Parathyroid adenoma (tissue), 2 donors: ENCODE measurements at regions not wholly inside any gene's neighbourhood (a gene's known extent, or its start where the extent isn't known, plus 50 kb on each side); places are given as distances from the start of the nearest gene placed in this dataset.

Source experiments
- H2AFZ ChIP-seq: fragments of 300-600 bp; sonication (generic); one replicate; pipeline ENCODE4 v1.7.0; 2017; ENCODE audit warnings: antibody characterized with exemption, mild to moderate bottlenecking
- H3K27ac ChIP-seq: fragments of 300-600 bp; sonication (generic); one replicate; pipeline ENCODE4 v1.7.0; 2017
- H3K27me3 ChIP-seq: fragments of 300-600 bp; sonication (generic); one replicate; pipeline ENCODE4 v1.7.0; 2017; ENCODE audit warnings: low read length; ENCODE audit not compliant: control insufficient read depth, insufficient read depth
- H3K36me3 ChIP-seq: fragments of 300-600 bp; sonication (generic); one replicate; pipeline ENCODE4 v1.7.0; 2017; ENCODE audit warnings: low read length; ENCODE audit not compliant: control insufficient read depth, insufficient read depth
- H3K4me1 ChIP-seq: fragments of 300-600 bp; sonication (generic); one replicate; pipeline ENCODE4 v1.7.0; 2017; ENCODE audit warnings: control low read depth
- H3K4me2 ChIP-seq: fragments of 300-600 bp; sonication (generic); one replicate; pipeline ENCODE4 v1.7.0; 2017; ENCODE audit warnings: low read length
- H3K4me3 ChIP-seq: fragments of 300-600 bp; sonication (generic); one replicate; pipeline ENCODE4 v1.7.0; 2017; ENCODE audit warnings: low read depth, low read length
- H3K79me2 ChIP-seq: fragments of 300-600 bp; sonication (generic); one replicate; pipeline ENCODE4 v1.7.0; 2017; ENCODE audit warnings: control low read depth
- H3K9ac ChIP-seq: fragments of 300-600 bp; sonication (generic); one replicate; pipeline ENCODE4 v1.7.0; 2017; ENCODE audit warnings: mild to moderate bottlenecking
- H3K9me3 ChIP-seq: fragments of 300-600 bp; sonication (generic); one replicate; pipeline ENCODE4 v1.7.0; 2017; ENCODE audit warnings: low read length; ENCODE audit not compliant: control insufficient read depth
- TF ChIP-seq, protein P1 (sequence below): fragments of 300-600 bp; sonication (generic); IDR thresholded peaks from one replicate; pipeline ENCODE4 v1.7.0; 2017; ENCODE audit warnings: antibody characterized with exemption, mild to moderate bottlenecking
- donor health status: primary hyperparathyroidism.

DNA sequence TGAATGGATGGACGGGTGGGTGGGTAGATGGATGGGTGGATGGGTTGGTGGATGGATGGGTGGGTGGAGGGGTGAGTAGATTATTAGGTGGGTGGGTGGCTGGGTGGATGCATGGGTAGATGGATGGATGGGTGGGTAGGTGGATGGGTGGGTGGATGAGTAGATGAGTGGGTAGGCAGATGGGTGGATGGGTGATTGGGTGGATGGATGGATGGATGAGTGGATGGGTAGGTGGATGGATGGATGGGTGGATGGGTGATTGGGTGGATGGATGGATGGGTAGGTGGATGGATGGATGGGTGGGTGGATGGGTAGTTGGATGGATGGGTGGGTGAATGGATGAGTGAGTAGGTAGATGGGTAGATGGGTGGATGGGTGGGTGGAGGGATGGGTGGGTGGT, 59.6 kb upstream of the ADGRA1 start:
- Histone ChIP-seq H3K4me2 (no peak overlapping the region), H3K36me3 (no peaks in the 10 kb centered on the region), H2AFZ (no peak overlapping the region), H3K4me3 (no peak overlapping the region), H3K79me2 (no peaks in the 10 kb centered on the region), H3K9me3 (no peaks in the 10 kb centered on the region), H3K4me1 (no peaks in the 10 kb centered on the region), H3K27me3 (no peaks in the 10 kb centered on the region), H3K9ac (no peak overlapping the region), H3K27ac (no peak overlapping the region)
- TF ChIP-seq, protein P1, sequence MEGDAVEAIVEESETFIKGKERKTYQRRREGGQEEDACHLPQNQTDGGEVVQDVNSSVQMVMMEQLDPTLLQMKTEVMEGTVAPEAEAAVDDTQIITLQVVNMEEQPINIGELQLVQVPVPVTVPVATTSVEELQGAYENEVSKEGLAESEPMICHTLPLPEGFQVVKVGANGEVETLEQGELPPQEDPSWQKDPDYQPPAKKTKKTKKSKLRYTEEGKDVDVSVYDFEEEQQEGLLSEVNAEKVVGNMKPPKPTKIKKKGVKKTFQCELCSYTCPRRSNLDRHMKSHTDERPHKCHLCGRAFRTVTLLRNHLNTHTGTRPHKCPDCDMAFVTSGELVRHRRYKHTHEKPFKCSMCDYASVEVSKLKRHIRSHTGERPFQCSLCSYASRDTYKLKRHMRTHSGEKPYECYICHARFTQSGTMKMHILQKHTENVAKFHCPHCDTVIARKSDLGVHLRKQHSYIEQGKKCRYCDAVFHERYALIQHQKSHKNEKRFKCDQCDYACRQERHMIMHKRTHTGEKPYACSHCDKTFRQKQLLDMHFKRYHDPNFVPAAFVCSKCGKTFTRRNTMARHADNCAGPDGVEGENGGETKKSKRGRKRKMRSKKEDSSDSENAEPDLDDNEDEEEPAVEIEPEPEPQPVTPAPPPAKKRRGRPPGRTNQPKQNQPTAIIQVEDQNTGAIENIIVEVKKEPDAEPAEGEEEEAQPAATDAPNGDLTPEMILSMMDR: no peak

DNA sequence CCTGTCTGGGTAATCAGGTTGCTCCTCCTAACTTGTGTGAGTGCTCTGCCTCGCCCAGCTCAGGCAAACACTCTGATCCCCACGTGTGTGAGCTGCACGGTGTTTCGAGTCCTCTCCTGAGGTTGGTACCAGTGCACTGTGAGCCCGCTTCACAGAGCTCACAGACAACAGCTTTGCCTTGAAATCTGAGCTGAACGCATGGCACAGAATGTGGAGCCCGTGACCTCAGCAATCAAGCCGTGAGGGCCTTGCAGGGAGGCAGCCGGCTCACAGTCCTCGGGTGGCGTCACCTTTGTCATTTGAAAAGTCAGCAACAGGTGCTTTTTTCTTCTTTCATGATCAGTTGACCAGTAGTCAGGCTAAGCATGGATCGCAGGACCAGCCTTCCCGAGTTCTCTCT, 60.2 kb upstream of the ADGRA1 start:
- no peaks in the 10 kb centered on the region for H3K27me3 ChIP-seq
- no peaks in the 10 kb centered on the region for H3K36me3 ChIP-seq
- no peaks in the 10 kb centered on the region for H3K9me3 ChIP-seq
- H3K4me3 ChIP-seq: no peak overlapping the region
- no peaks in the 10 kb centered on the region for H3K4me1 ChIP-seq
- TF ChIP-seq, protein P1: no peak
- H3K9ac ChIP-seq: no peak overlapping the region
- H3K27ac ChIP-seq: no peak overlapping the region
- no peak overlapping the region for H2AFZ ChIP-seq
- no peak overlapping the region for H3K4me2 ChIP-seq
- no peaks in the 10 kb centered on the region for H3K79me2 ChIP-seq

DNA sequence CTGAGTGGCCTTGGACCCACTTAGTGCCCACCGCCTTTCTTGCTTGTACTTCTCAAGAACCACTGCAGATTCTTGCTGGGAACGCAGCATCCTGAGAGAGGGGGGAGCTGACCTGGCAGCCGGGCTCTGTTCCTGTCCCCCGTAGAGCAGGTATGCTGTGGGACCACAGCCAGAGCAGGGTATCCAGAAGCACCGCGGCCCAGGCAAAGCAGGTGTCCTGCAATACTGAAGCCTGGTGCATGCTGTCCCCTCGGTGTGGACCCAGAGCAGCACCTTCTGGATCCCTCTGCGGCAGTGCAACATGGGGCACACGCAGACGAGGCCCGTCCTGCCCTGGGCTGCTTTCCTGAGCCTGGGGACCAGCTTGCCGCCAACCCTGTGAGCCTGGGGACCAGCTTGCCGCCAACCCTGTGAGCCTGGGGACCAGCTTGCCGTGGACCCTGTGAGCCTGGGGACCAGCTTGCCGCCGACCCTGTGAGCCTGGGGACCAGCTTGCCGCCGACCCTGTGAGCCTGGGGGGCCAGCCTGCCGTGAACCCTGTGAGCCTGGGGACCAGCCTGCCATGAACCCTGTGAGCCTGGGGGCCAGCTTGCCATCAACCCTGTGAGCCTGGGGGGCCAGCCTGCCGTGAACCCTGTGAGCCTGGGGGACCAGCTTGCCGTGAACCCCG, 60.9 kb upstream of the ADGRA1 start:
- TF ChIP-seq, protein P1: no peak
- Histone ChIP-seq H3K27ac (no peak overlapping the region), H3K79me2 (no peaks in the 10 kb centered on the region), H3K4me3 (no peak overlapping the region), H3K9me3 (no peaks in the 10 kb centered on the region), H3K9ac (no peak overlapping the region), H3K36me3 (no peaks in the 10 kb centered on the region), H2AFZ (no peak overlapping the region), H3K4me1 (no peaks in the 10 kb centered on the region), H3K4me2 (no peak overlapping the region), H3K27me3 (no peaks in the 10 kb centered on the region)

DNA sequence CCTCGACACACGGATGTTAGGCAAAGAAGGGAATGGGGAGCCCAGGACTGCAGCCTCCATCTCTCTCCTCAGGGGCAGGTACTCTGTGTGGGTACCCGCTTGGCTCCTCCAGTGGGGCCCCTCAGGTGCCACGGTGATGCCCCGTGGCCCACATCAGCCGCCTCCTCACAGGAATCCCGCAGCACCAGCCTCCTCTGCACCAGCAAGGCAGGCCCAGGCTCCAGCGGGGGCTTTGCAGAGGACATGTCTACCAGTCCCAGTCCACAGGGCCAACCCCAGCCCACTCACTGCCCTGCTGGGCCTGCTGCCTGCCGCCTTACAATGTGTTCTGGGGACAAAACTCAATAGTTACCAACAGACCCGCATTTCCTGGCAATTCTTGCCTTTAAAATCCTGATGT, 61.6 kb upstream of the ADGRA1 start:
- no peak overlapping the region for H3K4me3 ChIP-seq
- H3K4me2 ChIP-seq: no peak overlapping the region
- no peaks in the 10 kb centered on the region for H3K4me1 ChIP-seq
- H2AFZ ChIP-seq: no peak overlapping the region
- H3K27me3 ChIP-seq: no peaks in the 10 kb centered on the region
- H3K79me2 ChIP-seq: no peaks in the 10 kb centered on the region
- H3K27ac ChIP-seq: no peak overlapping the region
- H3K36me3 ChIP-seq: no peaks in the 10 kb centered on the region
- TF ChIP-seq, protein P1: no peak
- no peak overlapping the region for H3K9ac ChIP-seq
- no peaks in the 10 kb centered on the region for H3K9me3 ChIP-seq

DNA sequence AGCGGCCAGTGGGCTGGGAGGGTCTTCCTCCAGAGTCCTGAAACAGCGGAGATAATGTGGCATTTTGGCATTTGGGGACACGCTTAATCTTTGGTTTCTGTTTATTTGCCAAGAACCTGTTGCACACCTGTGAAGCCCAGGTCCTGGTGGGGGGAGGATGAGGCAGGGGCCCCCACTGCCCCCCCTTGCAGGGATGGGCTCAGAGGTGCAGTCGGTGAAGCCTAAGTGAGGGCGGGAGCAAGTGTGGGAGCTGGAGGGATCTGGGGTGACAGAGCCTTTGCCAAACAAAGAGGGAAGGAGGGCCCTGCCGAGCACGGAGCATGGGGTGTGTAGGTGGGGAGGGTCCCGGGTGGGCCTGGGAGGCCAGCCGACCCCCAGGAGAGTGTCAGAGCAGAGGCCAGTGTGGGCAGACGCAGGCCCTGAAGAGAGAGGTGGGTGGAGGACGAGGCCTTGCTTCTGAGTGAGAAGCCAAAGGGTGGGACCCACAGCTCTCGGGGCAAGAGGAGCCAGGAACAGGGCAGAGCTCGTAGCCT, 62.1 kb upstream of the ADGRA1 start:
- Histone ChIP-seq H3K27ac (no peak overlapping the region), H3K36me3 (no peaks in the 10 kb centered on the region), H3K4me3 (no peak overlapping the region), H3K27me3 (no peaks in the 10 kb centered on the region), H3K4me1 (no peaks in the 10 kb centered on the region), H3K9ac (no peak overlapping the region), H3K4me2 (no peak overlapping the region), H3K9me3 (no peaks in the 10 kb centered on the region), H3K79me2 (no peaks in the 10 kb centered on the region), H2AFZ (no peak overlapping the region)
- TF ChIP-seq, protein P1: no peak
